Activated CD4-positive, CD25-positive, alpha-beta regulatory T cell treated with anti-CD3 and anti-CD28 coated beads, Interleukin-2, amount 50 U/mL, for 24 hours (primary cell): ENCODE measurements at regions not wholly inside any gene's neighbourhood (a gene's known extent, or its start where the extent isn't known, plus 50 kb on each side); places are given as distances from the start of the nearest gene placed in this dataset.
"Not testable (repeated sequence)": the region's sequence is repeated elsewhere in the genome, so short reads cannot be mapped to it uniquely, and the experiment has no call there.

Experiments used
- ATAC-seq, 2 donors: fragments of 150-1000 bp; cut with Tn5 transposase; one replicate each; pipeline ENCODE4 v1.10.0; 2021; ENCODE audit warnings: mild to moderate bottlenecking in 1 of 2, moderate library complexity in 1 of 2

DNA sequence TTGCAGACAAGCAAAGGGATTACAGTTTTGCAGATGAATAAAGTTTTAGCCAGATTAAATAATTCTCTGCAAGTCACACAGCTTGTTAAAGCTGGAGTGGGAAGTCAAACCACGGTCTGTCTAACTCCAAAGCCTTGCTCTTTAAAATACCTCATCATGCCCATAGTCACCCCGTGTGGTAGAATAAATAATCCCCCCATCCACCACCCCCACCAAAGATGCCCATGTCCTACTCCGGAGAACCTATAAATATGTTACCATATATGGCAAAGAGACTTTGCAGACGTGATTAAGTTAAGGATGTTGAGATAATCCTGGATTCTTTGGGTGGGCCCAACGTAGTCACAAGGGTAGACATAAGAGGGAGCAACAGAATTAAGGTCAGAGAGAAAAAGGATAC, 118.7 kb downstream of the BEND2 start:
- no peak for ATAC-seq

DNA sequence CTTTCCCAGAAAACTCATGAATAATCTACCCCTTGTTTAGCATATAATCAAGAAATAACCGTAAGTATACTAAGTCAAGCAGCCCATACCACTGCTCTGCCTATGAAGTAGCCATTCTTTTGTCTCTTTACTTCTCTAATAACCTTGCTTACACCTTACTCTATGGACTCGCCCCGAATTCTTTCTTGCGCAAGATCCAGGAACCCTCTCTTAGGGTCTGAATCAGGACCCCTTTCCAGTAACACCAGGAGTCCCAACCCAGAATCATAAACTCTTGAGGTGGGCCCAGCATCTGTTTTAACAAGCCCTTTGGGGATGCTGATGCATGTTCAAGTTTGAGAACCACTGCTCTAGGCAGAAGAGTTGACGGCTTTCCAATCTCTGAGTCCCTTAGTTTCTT, 119.6 kb downstream of the BEND2 start:
- no peak for ATAC-seq

DNA sequence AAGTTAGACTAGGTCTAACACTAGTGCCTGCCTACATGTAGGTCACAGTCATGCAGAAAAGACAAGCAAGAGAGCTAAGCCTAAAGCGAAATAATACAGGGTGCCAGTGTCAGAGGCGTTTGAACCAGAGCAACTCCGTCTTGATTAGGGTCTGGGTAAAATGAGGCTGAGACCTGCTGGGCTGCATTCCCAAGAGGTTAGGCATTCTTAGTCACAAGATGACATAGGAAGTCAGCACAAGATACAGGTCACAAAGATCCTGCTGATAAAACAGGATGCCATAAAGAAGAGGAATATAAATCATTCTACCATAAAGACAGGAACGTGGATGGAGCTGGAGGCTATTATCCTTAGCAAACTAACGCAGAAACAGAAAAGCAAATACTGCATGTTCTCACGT, 120.9 kb downstream of the BEND2 start:
- ATAC-seq, result no peak

DNA sequence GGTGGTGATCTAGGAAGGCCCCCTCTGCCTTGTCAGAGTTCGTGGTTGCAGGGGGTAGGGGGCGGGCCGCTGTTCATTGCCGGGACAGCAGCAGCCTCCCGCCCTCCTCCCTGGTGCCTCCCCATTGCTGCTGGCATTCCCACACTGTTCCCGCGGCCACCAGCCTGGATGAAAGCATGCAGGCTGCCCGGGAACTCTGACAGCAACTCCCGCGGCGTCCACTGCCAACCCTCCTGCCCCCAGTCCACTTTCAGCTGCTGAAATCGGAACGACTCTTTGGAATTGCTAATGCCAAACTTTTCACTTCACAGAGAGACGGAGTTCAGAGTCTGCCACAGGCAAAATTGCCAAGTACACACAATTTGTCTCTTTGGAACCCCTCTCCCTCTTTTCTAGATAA, 121.9 kb downstream of the BEND2 start:
- ATAC-seq, result no peak

DNA sequence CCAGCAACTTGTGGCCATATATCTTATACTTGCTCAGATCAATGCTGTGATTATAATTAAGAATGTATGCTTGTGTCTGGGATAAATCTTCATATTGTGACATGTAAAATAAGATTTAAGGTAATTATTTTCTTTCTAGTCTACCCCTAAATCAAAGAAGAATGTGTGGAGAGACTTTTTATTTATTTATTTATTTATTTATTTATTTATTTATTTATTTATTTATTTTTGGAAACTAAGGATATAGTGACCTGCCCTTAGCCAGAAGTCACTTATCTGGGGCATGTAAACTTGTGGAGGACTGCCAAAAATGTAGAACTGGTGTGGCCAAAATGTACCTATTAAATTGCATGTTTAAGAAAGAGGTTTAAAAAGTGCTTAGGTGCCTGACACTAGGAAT, 144.3 kb downstream of the BEND2 start:
- no peak for ATAC-seq

DNA sequence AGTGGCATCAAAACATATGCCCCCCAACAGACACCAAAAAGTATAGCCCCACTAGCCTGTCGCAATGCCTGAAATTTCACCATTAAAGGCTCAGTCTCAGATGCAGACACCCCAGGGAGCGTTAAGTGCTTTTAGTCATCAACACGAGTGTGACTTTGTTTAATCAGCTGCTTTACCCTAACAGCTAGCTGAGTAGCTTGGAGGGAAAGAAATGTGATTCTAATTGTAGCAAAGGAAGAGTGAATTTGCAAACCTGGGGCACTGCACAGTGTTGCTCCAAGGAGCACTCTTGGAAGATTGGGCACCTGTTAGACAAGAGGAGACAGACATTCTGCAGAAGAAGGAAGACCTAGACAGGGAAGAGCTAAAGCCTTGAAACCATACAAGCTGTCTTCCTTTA, 145.1 kb downstream of the BEND2 start:
- no peak for ATAC-seq

DNA sequence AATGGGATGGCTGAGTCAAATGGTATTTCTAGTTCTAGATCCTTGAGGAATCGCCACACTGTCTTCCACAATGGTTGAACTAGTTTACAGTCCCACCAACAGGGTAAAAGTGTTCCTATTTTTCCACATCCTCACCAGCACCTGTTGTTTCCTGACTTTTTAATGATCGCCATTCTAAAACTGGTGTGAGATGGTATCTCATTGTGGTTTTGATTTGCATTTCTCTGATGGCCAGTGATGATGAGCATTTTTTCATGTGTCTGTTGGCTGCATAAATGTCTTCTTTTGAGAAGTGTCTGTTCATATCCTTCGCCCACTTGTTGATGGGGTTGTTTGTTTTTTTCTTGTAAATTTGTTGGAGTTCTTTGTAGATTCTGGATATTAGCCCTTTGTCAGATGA, 152.6 kb downstream of the BEND2 start:
- not testable (repeated sequence) for ATAC-seq

DNA sequence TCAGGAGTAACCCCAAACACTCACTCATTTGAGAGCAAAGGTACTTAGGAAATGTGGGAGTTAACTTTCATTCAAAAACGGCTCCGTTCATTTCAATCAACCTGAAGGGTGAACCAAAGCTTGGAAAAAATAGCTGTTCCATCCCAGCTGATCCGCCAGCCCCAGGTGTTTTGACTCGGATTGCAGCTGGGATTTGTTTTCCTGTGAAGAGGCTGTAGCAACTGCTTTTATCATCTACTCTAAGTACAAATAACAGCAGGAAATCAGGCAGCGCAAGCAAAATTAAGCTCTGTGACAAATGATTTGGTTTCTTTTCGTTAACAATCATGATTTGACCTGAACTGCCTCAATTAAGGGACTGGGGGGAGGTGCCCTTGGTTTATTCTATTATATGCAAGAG, 154.7 kb downstream of the BEND2 start:
- ATAC-seq, result no peak

DNA sequence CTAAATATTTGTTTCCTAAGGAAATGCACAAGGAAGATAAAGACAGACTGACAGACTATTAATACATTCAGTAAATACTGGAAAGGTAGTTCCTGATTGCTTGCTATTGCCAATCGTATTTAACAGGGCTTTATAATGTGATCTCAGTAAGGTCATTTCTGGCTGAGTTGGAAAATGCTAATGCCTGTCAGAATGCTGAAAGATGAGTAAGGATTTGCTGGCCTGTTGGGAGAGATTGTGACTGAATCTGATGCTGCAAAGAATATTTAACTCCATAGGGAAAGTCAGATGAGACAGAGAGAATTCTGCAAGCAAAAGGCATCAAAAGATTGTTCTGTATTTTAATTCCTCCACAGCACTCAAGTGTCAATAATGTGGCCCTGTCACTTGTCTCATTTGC, 169.0 kb downstream of the BEND2 start:
- ATAC-seq, result no peak

DNA sequence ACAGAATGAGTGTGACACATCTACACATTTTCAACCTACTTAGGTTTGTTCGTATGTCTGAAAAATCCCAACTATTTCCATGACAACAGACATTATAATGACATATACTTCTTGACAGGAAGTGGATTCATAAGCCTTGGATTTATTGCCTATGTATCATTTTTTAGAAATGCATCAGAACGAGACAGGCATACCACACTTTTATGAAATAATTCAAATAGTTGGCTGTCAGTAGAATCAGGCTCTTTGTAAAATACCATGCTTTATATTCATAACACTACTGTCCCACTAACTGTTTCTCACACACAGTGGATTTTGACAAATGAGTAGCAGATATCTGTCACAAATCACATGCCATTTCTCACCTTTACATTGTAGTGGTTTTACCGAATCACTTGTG, 173.2 kb downstream of the BEND2 start:
- no peak for ATAC-seq

DNA sequence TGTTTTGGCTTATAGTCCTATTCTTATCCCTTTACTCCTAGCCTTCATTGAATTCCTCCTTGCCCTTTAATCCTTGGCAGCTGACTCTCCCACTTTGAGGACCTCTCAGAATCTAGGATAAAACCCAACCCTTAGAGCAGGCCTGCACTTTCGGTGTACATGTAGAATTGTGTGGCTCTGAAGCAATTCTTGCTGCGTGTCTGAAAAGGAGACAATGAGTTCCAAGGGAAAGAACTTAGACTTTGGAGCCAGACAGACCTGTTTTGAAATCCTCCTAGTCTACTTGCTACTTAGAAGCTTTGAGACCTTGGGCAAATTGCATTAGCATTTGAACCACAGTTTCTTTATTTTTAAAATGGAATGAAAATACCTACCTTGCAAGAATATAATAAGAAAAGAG, 175.2 kb downstream of the BEND2 start:
- ATAC-seq, result no peak

DNA sequence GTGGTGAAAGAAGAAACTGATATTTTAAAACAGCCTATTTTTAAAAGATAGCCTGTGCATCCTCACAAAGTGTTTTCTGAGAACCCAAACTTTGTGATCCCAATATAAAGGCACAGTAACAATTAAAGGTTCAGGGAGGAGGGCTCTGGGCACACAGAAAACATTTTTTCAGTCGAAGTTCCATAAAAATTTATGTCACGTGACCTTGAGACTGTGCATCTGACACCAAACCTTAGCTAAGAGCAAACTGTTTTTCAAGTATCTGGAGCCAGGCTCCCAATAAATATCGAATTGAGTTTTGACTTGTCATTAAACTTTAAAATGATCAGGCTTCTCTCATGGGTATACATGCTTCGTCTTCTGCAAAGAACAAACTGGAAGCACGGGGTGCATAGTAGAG, 177.9 kb downstream of the BEND2 start:
- no peak for ATAC-seq

DNA sequence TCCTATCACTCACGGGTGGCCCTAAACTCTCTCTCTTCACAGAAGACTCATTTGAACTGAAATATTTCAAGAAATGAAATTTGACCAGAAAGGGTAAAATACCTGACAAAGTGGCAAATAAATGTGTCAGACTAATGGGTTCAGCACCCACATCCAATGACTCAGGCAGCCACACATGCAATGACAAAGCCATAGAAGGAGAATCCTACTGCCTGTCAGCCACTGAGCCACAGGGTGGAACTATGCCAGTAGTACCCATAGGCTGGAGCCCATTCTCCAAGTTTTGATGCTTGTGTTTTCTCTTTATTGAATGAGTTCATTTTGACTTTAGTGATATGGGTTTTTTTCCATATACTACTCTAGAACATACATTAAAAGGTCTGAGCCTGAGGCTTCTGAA, 179.0 kb downstream of the BEND2 start:
- ATAC-seq, result no peak

DNA sequence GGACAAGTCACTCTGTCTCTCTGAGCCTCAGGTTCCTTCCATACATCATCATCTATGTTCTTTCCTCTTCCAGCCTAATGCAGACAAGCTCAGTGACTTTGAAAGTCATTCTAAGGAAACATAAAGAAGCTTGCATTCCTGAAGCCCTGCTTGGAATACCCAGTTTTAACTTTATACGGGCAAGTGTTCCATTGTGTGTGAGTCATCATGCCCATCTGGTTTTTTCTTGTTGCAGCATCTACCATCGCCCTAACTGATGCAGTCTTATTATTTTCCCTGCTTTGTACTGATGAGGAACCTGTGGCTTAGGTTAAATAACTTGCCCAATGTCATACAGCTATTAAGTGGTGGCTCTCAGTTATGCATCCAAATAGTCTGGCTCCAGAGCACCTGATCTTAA, 177.9 kb upstream of the RAI2 start:
- no peak for ATAC-seq

DNA sequence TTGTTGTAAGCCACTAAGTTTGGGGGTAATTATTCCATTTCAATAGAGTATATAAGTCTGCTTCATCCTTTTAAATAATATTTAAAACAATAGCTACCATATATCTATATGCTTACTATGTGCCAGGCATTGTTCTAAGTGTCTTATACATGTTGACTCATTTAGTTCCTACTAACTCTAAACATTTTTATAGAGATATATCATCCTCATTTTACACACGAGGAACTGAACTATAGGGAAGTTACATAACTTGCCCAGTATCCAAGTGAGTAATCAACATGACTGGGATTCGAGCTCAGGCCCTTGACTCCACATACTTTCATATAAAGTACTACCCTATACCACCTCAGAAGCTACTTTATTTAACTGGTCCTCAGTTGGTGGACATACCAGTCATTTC, 175.3 kb upstream of the RAI2 start:
- no peak for ATAC-seq

DNA sequence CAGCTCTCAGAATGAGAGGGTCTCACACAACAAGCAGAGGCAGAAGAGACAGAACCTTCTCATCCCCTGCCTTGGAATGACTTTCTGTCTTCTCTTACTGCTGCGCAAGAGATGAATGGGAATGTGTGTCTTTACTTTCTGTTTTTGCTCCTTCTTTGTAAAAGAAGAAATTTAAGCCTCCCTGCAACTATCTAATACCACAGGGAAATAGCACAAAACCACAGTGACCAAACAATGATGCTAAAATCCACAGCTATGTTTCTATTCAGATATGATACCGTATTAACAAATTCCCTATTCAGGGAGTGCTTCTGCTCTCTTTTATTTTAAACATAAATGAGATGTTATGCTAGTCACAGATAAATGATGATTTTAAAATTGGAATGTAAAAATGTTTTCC, 173.8 kb upstream of the RAI2 start:
- ATAC-seq, result no peak

DNA sequence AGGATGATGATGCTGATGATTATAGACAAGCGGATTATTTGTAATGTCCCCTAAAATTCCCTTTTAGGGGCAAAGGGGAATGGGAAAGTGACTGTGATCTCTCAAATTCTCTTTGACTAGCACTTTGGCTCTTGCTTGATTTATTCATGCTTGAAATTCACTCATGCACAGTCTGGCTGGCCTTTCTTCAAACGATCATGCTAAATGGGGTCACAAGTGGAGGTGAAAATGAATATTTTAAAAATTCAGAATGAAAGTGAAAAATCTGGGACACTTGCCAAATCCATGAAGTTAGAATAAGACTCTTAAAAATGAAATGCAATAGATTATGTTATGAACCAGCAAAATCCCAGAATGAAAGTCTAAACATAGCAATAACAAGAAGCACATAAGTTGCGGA, 173.4 kb upstream of the RAI2 start:
- ATAC-seq, result no peak

DNA sequence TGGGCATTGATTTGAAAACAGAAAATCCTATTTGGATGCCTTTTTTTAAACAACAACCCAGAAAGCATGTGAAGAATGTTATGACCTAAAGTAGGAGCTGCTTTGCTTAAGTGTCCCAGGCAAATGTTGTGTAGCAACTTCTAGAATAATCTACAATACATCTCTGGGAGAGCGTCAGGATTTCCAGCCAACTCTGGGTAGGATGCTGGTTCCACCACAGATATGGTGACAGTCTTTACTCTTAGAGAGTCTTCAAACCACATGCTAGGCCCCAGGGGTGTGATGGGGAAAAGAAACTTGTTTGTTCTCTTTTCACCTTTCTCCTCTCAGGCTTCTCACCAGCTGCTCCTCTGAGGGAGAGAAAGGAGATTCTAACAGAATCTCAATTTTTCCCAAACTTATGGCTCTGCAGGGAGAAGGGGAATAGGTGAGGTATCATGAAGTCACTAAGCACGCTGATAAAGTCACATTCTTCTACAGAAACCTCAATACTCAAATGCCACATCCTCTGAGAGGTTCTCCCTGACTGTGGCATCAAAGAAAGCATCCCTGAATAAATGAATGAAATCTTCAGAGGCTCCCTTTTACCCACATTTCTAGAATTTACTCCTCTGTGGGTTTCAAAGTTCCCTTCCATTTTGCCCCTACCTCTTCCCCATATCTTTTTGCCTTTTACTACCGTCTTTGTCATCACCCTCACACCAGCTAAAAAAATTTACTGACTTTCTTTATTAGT, 171.6 kb upstream of the RAI2 start:
- ATAC-seq, result no peak

DNA sequence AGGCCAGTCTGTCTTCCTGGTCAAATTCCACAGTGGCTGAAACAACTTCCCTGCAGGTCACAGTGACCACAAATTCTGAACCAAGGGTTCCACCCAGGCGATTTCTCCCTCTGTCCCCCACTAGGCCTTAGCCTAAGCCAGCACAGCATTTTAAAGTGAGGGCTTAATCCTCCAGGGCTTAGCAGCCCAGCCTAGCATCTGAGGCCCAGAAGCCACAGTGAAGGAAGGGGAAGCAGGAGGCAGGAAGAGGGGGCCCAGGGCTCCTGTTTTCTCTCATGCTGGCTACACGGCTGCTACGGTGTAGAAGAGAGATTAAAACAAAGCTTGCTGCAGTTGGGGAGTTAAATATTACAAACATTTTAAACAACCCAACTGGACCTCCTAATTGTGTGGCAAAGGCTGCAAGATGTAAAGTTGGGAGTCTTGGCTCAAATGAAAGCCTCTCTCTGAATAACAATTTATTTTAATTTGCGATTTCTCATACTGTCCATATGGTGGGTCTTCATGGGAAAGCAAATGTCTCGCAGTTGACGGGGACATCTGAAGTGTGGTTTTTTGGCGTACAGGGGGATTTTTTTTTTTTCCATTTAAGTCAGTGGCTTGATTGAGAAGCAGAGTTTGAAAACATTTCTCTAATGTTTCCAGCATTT, 170.8 kb upstream of the RAI2 start:
- no peak for ATAC-seq

DNA sequence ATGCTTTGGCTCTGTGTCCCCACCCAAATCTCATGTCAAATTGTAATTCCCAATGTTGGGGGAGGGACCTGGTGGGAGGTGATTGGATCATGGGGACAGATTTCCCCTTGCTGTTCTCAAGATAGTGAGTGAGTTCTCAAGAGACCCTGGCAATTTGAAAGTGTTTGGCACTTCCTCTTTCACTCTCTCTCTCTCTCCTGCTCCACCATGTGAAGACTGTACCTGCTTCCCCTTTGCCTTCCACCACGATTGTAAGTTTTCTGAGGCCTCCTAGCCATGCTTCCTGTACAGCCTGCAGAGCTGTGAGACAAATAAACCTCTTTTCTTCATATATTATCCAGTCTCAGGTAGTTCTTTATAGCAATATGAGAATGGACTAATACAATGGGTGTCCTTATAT, 169.6 kb upstream of the RAI2 start:
- ATAC-seq, result not testable (repeated sequence)

DNA sequence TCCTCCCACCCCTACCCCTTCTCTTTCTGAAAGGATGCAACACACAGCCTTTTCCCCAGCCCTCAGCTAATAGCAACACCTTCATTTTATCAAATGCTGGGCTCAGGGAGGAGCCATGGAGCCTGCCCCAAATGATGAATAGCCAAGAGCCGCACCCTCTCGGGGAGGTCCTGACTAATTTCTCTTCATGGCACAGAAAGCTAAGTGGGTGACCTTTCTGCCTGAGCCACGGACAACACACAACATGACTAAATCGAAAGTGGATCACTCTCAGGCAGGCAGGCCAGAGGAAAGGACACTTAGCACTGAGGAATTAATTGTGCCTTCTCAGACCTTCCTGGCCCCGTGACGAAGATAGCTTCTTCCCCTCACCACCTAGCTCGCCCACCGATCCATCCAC, 165.1 kb upstream of the RAI2 start:
- no peak for ATAC-seq

DNA sequence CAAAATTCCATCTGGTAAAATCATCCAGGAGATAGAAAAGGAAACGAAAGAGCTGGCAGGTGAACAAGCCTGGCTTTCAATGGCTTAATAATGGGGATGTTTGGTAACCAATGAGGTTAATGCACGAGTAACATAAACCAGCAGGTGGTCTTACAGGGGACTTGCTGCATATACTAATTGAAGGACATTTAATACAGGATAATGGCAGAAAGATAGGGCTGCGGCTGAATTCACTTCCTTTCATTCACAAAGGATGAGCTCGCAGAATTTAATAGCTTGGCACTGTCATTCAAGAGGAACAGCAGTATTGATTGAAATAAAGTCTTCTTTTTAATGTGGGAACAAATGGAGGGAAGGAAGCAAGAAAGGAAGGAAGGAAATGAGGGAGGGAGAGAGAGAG, 156.3 kb upstream of the RAI2 start:
- ATAC-seq, result no peak

DNA sequence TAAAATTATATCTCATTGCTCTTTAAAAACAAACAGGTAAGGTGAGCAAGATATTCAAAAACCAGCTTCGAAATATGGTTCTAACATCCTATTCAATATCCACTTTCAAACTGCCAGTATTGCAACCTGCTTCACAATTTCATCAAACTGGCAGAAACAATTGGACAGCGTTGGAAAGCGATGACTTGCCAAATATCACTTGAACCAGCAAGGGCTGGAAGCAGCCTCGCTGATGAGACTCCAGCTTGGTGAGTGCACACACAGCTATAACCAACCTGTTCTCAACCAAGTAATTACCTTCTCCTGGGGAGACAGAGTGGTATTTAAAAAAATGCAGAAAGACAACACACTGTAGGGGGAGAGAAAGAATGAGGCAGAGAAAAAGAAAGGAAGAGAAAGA, 155.8 kb upstream of the RAI2 start:
- no peak for ATAC-seq

DNA sequence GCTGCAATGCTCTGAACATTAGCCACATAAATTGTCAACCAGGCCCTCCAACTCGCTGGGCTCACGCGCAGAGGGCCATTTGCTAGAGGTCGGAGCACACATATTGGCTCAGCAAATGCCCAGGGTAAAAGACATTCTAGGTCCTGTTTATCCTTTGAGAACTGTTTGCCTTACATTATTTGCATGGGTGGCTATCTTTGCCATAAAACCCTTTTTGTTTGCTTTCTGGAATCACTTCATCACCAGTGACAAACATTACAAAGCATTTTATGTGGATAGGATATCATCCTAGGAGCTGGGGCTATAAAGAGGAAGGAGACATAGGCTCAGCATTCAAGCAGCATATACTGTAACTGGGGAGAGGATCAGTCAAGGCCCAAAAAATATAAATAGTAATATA, 149.2 kb upstream of the RAI2 start:
- no peak for ATAC-seq

DNA sequence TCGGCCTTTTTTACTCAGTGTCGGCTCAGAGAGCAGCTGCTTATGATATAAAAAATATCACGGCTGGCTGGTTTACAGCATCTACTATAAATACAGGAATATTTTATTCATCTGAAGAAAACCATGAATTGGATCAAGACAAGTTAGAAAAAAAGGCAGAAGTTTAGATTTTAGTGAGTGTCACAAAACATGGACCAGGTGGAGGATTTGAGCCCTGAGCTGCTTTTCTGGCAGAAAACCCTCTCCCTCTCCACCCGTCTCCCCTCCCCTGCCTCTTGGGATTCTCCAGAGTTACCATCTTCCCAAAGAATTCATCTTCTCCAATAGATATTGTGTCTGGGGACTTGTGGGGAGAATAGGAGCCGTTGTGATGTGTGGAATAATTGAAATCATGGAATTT, 142.8 kb upstream of the RAI2 start:
- ATAC-seq, result no peak
